Panc1 (cell line): ENCODE measurements at regions not wholly inside any gene's neighbourhood (a gene's known extent, or its start where the extent isn't known, plus 50 kb on each side); places are given as distances from the start of the nearest gene placed in this dataset.

ENCODE experiments used
- ATAC-seq: fragments of 200-7000 bp; cut with Tn5 transposase; 2 replicates; pipeline ENCODE4 v1.9.1; 2020; ENCODE audit warnings: mild to moderate bottlenecking, moderate library complexity
- BruUV-seq: library from RNA; stranded (reverse); fragments of 400-500 nt; replicated peaks from 2 replicates; lab custom pipeline; 2021; lab: Mats Ljungman, UMichigan
- CTCF ChIA-PET: fragments of 300-600 bp; sonication (Branson Sonifier 250); formaldehyde crosslinking; loops from one replicate; lab custom pipeline; 2022; ENCODE audit warnings: antibody characterized with exemption; lab: Charles Lee
- POLR2A ChIA-PET: fragments of 300-600 bp; sonication (Branson Sonifier 250); formaldehyde crosslinking; loops from one replicate; lab custom pipeline; 2022; ENCODE audit warnings: antibody characterized with exemption; lab: Charles Lee
- DNase-seq: peaks from one replicate; pipeline ENCODE4 v3.0.0-alpha.2; 2010; ENCODE audit warnings: low read depth, low spot score
- H3K27ac ChIP-seq: 2 replicates; pipeline ENCODE4 v1.5.1; 2011; ENCODE audit warnings: mild to moderate bottlenecking, low read length, inconsistent platforms
- H3K27me3 ChIP-seq: fragments of 200-500 bp; sonication (Bioruptor generic); 2 replicates; pipeline ENCODE4 v1.6.0; 2014; ENCODE audit warnings: low read length, inconsistent platforms; ENCODE audit not compliant: control insufficient read depth, insufficient read depth
- H3K36me3 ChIP-seq: fragments of 200-500 bp; sonication (Bioruptor generic); 2 replicates; pipeline ENCODE4 v1.5.1; 2014; ENCODE audit warnings: inconsistent platforms, mild to moderate bottlenecking, low read length, moderate library complexity; ENCODE audit not compliant: control insufficient read depth, insufficient read depth
- H3K4me1 ChIP-seq: 2 replicates; pipeline ENCODE4 v1.5.1; 2011; ENCODE audit warnings: inconsistent platforms, mild to moderate bottlenecking, low read length, moderate library complexity; ENCODE audit not compliant: control insufficient read depth, insufficient read depth
- H3K4me3 ChIP-seq, 2 experiments: 2 replicates each; pipeline ENCODE4 v1.5.1; 2011 to 2012; ENCODE audit warnings: low read depth in 2 of 2, low read length in 2 of 2, mild to moderate bottlenecking in 2 of 2, inconsistent platforms in 1 of 2, moderate library complexity in 1 of 2
- H3K9me3 ChIP-seq: fragments of 200-500 bp; sonication (Bioruptor generic); 2 replicates; pipeline ENCODE4 v1.5.1; 2014; ENCODE audit warnings: low read depth, mild to moderate bottlenecking, inconsistent platforms, low read length, moderate library complexity; ENCODE audit not compliant: control insufficient read depth, insufficient read depth
- CTCF ChIP-seq: fragments of 450-650 bp; IDR thresholded peaks from 2 replicates; pipeline ENCODE4 v1.5.1; 2017; ENCODE audit warnings: mild to moderate bottlenecking
- POLR2AphosphoS5 ChIP-seq: IDR thresholded peaks from 2 replicates; pipeline ENCODE4 v1.6.1; 2012; ENCODE audit warnings: mild to moderate bottlenecking, low read depth, low read length, moderate library complexity
- REST ChIP-seq, 2 experiments: IDR thresholded peaks; 2 replicates each; pipeline ENCODE4 v1.6.1; 2011 to 2012; ENCODE audit warnings: low read depth in 2 of 2, control low read depth in 1 of 2, low read length in 1 of 2, mild to moderate bottlenecking in 1 of 2, moderate library complexity in 1 of 2; ENCODE audit not compliant: insufficient read depth in 1 of 2
- SIN3A ChIP-seq: IDR thresholded peaks from 2 replicates; pipeline ENCODE4 v1.6.1; 2012; ENCODE audit warnings: low read depth, mild to moderate bottlenecking, low read length, moderate library complexity, borderline replicate concordance; ENCODE audit not compliant: insufficient read depth
- TCF7L2 ChIP-seq: IDR thresholded peaks from 2 replicates; pipeline ENCODE4 v1.6.1; 2011; ENCODE audit warnings: mild to moderate bottlenecking, low read depth, low read length, inconsistent platforms
- in situ Hi-C: cut with HindIII; loops from 2 replicates; pipeline ENCODE4 v1.10.0; 2016; ENCODE audit warnings: low sequenced_read_pairs, low pct_unique_long_range_greater_than_20kb
- intact Hi-C: fragments of 100-400 bp; cut with micrococcal nuclease; formaldehyde crosslinking; loops from one replicate; pipeline ENCODE4 v1.10.0; 2022; ENCODE audit not compliant: unreplicated experiment

GRCh38 chr6:108742041-108742440 lies 106.2 kb upstream of the ARMC2 start:
- H3K36me3 ChIP-seq = no peaks in the 10 kb centered on the region
- ChIA-PET POLR2A (interaction anchor here (0.6 kb wide), 1 partner anchor 432 kb away, joined by 6 read pairs; no protein-coding TSS in a partner anchor), CTCF (no interaction called here)
- TF ChIP-seq CTCF (no peak), SIN3A (no peak), POLR2AphosphoS5 (no peak), TCF7L2 (no peak)
- no peak overlapping the region for H3K27ac ChIP-seq
- DNase-seq (no peak), ATAC-seq (no peak)
- BruUV-seq = no TSS peak
- no peaks in the 10 kb centered on the region for H3K9me3 ChIP-seq
- intact Hi-C loops (no loop called here), in situ Hi-C loops (no loop called here)
- H3K4me1 ChIP-seq = peaks cover 3% of the 10 kb centered on the region; the same call in 1 of the 2 replicates
- H3K27me3 ChIP-seq = peaks cover 13% of the 10 kb centered on the region
- H3K4me3 ChIP-seq = no peak overlapping the region

- peaks cover 31% of the 10 kb centered on the region for H3K27me3 ChIP-seq
- no TSS peak for BruUV-seq
- H3K27ac ChIP-seq = no peak overlapping the region
- H3K9me3 ChIP-seq = no peaks in the 10 kb centered on the region
- in situ Hi-C loops (no loop called here), intact Hi-C loops (no loop called here)
- TF ChIP-seq CTCF (no peak), TCF7L2 (no peak), SIN3A (no peak), REST (IDR thresholded peaks at IDR 0.05; ENCODE audit: insufficient read depth in 1 of 2, low read depth in 2 of 2, low read length in 1 of 2) (no peak), POLR2AphosphoS5 (no peak)
- H3K36me3 ChIP-seq = no peaks in the 10 kb centered on the region
- H3K4me1 ChIP-seq = no peaks in the 10 kb centered on the region
- DNase-seq (no peak), ATAC-seq (no peak)
- ChIA-PET POLR2A (interaction anchor here (0.6 kb wide), 1 partner anchor 8 kb away, joined by 4 read pairs; no protein-coding TSS in a partner anchor), CTCF (no interaction called here)
- H3K4me3 ChIP-seq = no peak overlapping the region
Measured at GRCh38 chr6:108744244-108744972, 103.8 kb upstream of the ARMC2 start.
